ENCODE measurements at regions not wholly inside any gene's neighbourhood (a gene's known extent, or its start where the extent isn't known, plus 50 kb on each side); places are given as distances from the start of the nearest gene placed in this dataset.

DNA sequence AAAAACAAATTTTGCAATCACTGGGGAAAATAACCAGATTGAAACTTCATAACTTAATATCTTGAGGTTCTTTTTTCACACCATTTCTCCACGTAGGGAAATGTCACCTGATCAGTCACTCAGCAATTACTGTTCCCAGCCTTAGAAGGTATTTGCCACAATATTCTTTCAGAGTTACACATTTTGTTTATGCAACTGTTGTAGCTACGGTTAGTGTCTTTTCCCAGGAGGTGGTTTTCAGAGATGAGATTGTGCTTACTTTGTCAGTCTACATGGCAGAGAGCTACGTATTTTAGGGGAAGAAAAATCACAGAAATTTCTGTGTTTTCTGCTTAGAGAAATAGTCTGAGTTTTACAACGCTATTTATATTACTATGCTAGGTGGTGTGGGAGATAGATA, 792.8 kb upstream of the B3GALT2 start:
- DNase-seq (ENCODE audit: low read depth) = no peak
- no peak overlapping the region for H3K4me3 ChIP-seq (ENCODE audit: low read depth, low read length)
- TF ChIP-seq, protein P1, sequence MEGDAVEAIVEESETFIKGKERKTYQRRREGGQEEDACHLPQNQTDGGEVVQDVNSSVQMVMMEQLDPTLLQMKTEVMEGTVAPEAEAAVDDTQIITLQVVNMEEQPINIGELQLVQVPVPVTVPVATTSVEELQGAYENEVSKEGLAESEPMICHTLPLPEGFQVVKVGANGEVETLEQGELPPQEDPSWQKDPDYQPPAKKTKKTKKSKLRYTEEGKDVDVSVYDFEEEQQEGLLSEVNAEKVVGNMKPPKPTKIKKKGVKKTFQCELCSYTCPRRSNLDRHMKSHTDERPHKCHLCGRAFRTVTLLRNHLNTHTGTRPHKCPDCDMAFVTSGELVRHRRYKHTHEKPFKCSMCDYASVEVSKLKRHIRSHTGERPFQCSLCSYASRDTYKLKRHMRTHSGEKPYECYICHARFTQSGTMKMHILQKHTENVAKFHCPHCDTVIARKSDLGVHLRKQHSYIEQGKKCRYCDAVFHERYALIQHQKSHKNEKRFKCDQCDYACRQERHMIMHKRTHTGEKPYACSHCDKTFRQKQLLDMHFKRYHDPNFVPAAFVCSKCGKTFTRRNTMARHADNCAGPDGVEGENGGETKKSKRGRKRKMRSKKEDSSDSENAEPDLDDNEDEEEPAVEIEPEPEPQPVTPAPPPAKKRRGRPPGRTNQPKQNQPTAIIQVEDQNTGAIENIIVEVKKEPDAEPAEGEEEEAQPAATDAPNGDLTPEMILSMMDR (IDR thresholded peaks at IDR 0.05; ENCODE audit: insufficient read depth, low read depth, low read length, missing control alignments) = no peak

DNA sequence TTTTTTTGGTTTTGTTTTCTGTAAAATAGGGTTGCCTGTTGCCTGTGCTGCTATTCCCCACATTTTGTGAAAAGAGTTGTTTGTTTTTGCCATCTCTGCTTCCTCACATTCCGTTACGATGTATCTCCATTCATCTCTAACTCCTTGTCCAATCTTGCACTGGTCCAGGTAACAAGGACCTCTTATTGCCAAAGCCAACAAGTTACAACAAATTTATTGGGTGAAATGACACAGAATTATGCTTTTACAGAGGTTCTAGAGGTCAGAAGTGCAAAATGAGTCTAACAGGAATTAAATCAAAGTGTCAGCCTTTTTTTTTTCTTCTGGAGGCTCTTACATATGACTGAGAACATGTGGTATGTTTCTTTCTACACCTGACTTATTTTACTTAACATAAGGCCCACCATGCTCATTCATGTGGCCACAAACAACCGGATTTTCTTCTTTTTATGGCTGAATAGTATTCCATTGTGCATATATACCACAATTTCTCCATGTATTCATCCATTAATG, 787.9 kb upstream of the B3GALT2 start:
- TF ChIP-seq, protein P1 (IDR thresholded peaks at IDR 0.05; ENCODE audit: insufficient read depth, low read depth, low read length, missing control alignments) = no peak
- DNase-seq (ENCODE audit: low read depth) = no peak

DNA sequence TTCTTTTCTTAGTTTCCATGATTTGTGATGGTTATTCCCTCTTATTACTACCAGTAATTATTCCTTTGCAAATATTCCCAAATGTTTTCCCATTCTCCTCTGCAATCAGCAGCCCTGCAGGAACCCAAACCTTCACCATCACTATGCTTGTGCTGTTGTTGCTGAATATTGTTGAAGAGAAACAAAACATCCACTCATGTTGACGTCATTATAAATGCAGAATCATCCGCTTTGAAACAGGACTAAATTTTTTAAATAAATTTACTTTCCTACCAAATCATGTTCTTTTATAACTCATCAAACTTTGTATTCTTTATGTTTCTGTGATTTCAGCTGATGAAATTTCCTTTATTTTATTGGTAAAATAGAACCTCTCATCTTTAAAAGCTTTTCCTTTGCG, 787.0 kb upstream of the B3GALT2 start:
- TF ChIP-seq, protein P1 (IDR thresholded peaks at IDR 0.05; ENCODE audit: insufficient read depth, low read depth, low read length, missing control alignments) = no peak
- no peak for DNase-seq (ENCODE audit: low read depth)
- H3K4me3 ChIP-seq (ENCODE audit: low read depth, low read length) = no peak overlapping the region

More for the DNA sequence above, 787.9 kb upstream of the B3GALT2 start:
- H3K4me3 ChIP-seq (ENCODE audit: low read depth, low read length) = no peak overlapping the region

DNA sequence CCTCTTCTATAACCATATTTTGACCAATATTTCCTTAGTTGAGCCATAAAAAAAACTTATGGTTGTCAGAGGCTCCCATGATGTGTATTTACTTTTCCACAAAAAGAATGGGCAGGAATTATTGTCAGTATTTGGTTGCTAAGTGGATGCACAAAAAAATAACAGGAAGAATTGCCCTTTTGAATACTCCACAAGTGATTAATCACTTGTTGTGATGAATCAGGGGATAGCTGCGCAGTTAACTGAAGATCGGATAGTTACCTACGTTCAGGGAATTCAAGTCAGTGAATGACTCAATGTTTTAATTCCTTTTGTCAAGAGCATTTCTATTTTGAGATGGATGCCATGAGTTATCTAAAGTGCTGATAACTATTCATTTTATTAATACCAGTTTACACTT, 785.2 kb upstream of the B3GALT2 start:
- no peak for DNase-seq (ENCODE audit: low read depth)
- TF ChIP-seq, protein P1 (IDR thresholded peaks at IDR 0.05; ENCODE audit: insufficient read depth, low read depth, low read length, missing control alignments) = no peak
- no peak overlapping the region for H3K4me3 ChIP-seq (ENCODE audit: low read depth, low read length)

DNA sequence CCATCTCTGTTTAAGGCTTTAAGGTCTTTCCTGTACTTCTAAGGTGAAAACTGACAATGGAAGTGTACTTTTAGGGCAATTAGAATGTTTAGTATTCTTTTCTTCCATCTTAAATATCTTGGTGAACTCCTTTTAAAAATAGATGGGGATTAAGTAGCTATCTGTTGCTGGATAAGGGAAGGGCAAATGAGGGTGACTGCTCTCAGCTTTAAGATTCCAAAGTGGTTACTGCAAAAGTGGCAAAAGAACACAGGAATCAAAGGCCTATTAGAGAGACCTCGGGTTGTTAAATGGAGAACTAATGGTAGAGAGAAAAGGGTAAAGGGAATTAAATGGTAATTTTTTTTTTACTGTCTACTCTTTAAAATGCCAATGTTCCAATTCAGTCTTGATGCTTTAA, 774.1 kb upstream of the B3GALT2 start:
- no peak overlapping the region for H3K4me3 ChIP-seq (ENCODE audit: low read depth, low read length)
- TF ChIP-seq, protein P1 (IDR thresholded peaks at IDR 0.05; ENCODE audit: insufficient read depth, low read depth, low read length, missing control alignments) = no peak
- no peak for DNase-seq (ENCODE audit: low read depth)

DNA sequence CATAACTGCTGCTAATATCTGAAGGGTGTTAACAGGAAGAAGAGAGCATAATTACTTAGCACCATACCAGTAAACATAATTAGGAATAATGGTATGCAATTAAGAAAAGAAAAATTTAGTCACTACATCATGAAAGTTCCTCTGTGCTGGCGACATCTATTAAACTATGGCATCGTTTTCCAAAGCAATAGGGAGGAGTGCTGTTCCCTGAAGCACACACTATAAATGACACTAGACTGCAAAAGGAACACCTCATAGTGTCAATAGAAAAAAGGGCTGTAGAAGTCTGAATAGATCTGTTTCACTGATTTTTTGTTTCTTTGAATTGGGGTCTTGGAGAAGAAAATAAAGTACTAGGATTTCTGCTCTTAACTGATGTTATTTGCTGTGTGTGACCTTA, 773.6 kb upstream of the B3GALT2 start:
- TF ChIP-seq, protein P1 (IDR thresholded peaks at IDR 0.05; ENCODE audit: insufficient read depth, low read depth, low read length, missing control alignments) = no peak
- no peak for DNase-seq (ENCODE audit: low read depth)
- H3K4me3 ChIP-seq (ENCODE audit: low read depth, low read length) = no peak overlapping the region

DNA sequence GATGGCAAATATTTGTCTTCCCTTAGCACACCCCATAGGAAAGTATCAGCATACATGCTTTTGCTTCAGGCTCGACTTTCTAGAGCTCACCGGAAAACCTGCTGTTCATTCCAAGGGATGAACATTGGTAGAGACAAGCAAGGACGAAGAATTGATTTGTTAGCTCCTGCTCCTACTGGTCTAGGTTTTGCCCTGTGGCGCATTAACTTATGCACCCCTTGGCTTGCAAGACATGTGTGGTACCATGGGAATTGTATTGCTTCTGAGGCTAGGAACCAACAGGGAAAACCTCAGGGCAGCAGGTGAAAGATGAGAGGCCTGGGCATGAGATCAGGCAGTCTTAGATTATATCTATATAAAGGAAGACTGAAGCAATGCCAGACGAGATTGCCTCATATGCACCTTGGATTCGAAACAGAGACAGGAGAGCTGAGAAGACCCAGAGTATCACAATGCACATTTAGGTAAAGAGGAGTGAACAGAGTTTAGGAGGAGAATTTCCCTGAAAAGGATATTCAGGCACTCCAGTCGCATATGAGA, 771.2 kb upstream of the B3GALT2 start:
- TF ChIP-seq, protein P1 (IDR thresholded peaks at IDR 0.05; ENCODE audit: insufficient read depth, low read depth, low read length, missing control alignments) = no peak
- no peak for DNase-seq (ENCODE audit: low read depth)
- no peak overlapping the region for H3K4me3 ChIP-seq (ENCODE audit: low read depth, low read length)
